ENCODE measurements at regions not wholly inside any gene's neighbourhood (a gene's known extent, or its start where the extent isn't known, plus 50 kb on each side); places are given as distances from the start of the nearest gene placed in this dataset.
"Not testable (repeated sequence)": the region's sequence is repeated elsewhere in the genome, so short reads cannot be mapped to it uniquely, and the experiment has no call there.

GRCh38 chrY:10092342-10092741, 564.7 kb downstream of the TSPY10 start:
- 61 to 76% (median 69%) methylated on average over 5 to 27 of the region's 27 CpGs; no CpG with 5 or more reads in 1 of the 5 donors for WGBS, 5 donors
- Histone ChIP-seq H3K27me3 (no peaks in the 10 kb centered on the region), H3K36me3 (no peaks in the 10 kb centered on the region), H3K4me1 (no peaks in the 10 kb centered on the region), H3K27ac (no peak overlapping the region), H3K4me3 (no peak overlapping the region), H3K9me3 (peaks cover 0 to 11% (median 0%) of the 10 kb centered on the region in 4 donors)
- intact Hi-C loops (cut with DNase I; ENCODE audit: low total_unique reads), result no loop called here
- no peak for TF ChIP-seq CTCF (IDR thresholded peaks at IDR 0.05)
- no peak for TF ChIP-seq POLR2A (IDR thresholded peaks at IDR 0.05)
- no peak for TF ChIP-seq POLR2AphosphoS5 (IDR thresholded peaks at IDR 0.05)
- TF ChIP-seq EP300 (IDR thresholded peaks at IDR 0.05), result no peak
- DNase-seq, result no peak

GRCh38 chrY:10106252-10106651, 578.6 kb downstream of the TSPY10 start:
- intact Hi-C loops (cut with DNase I; ENCODE audit: low total_unique reads); H3K27me3 ChIP-seq: not testable (repeated sequence)

More at GRCh38 chrY:10106252-10106651, 578.6 kb downstream of the TSPY10 start:
- peak in 1 of 2 donors; percentile 10 for DNase-seq
- H3K4me1 ChIP-seq, H3K27ac ChIP-seq, H3K36me3 ChIP-seq, H3K9me3 ChIP-seq, H3K4me3 ChIP-seq: not testable (repeated sequence)
- 69 to 76% (median 74%) methylated on average over 1 of the region's 1 CpG for WGBS, 5 donors

Small RNA genes lying in the stretch of these regions (small RNA-seq; reads per million reads assigned to genes)
- 0 to 0.10 (median 0.03) reads per million in 4 donors for gene RNA5SP519

Measured in stomach (tissue), 8 donors.